ENCODE measurements at regions not wholly inside any gene's neighbourhood (a gene's known extent, or its start where the extent isn't known, plus 50 kb on each side); places are given as distances from the start of the nearest gene placed in this dataset.
"Not testable (repeated sequence)": the region's sequence is repeated elsewhere in the genome, so short reads cannot be mapped to it uniquely, and the experiment has no call there.

GRCh38 chr9:84070590-84070989 is 90.0 kb downstream of the RMI1 start:
- WGBS (ENCODE audit: low lambda C conversion rate, missing lambda C conversion rate) = 87% methylated on average over 8 of the region's 8 CpGs
- Histone ChIP-seq H3K27ac (no peak overlapping the region), H2AFZ (no peak overlapping the region), H3K9me2 (replicated peaks; ENCODE audit: insufficient read depth) (no peaks in the 10 kb centered on the region), H3K4me3 (no peak overlapping the region), H3K79me2 (no peaks in the 10 kb centered on the region), H3K4me2 (no peak overlapping the region), H4K20me1 (ENCODE audit: insufficient read depth, poor library complexity, severe bottlenecking) (no peaks in the 10 kb centered on the region), H3K27me3 (no peaks in the 10 kb centered on the region), H3K9me3 (ENCODE audit: low read depth) (no peaks in the 10 kb centered on the region), H3K4me1 (ENCODE audit: insufficient read depth) (no peaks in the 10 kb centered on the region), H3K36me3 (replicated peaks; ENCODE audit: insufficient read depth, low read depth) (no peaks in the 10 kb centered on the region)
- no peak for TF ChIP-seq EZH2 (IDR thresholded peaks at IDR 0.05; ENCODE audit: borderline replicate concordance)
- TF ChIP-seq EZH2phosphoT487 (IDR thresholded peaks at IDR 0.05; ENCODE audit: low read depth, severe bottlenecking, unreplicated experiment) = no peak
- no peak for TF ChIP-seq CTCF (IDR thresholded peaks at IDR 0.05; ENCODE audit: poor library complexity)
- DNase-seq (ENCODE audit: low spot score) = no peak

- H3K27ac ChIP-seq = no peak overlapping the region
- no peak for TF ChIP-seq CTCF (IDR thresholded peaks at IDR 0.05; ENCODE audit: poor library complexity)
- TF ChIP-seq EZH2phosphoT487 (IDR thresholded peaks at IDR 0.05; ENCODE audit: low read depth, severe bottlenecking, unreplicated experiment) = no peak
- no peak for TF ChIP-seq EZH2 (IDR thresholded peaks at IDR 0.05; ENCODE audit: borderline replicate concordance)
- 85% methylated on average over 3 of the region's 3 CpGs for WGBS (ENCODE audit: low lambda C conversion rate, missing lambda C conversion rate)
- H3K4me3 ChIP-seq = no peak overlapping the region
- H3K9me2 ChIP-seq (replicated peaks; ENCODE audit: insufficient read depth) = no peaks in the 10 kb centered on the region
- no peaks in the 10 kb centered on the region for H3K36me3 ChIP-seq (replicated peaks; ENCODE audit: insufficient read depth, low read depth)
- H3K9me3 ChIP-seq (ENCODE audit: low read depth) = no peaks in the 10 kb centered on the region
- H3K79me2 ChIP-seq = no peaks in the 10 kb centered on the region
- no peaks in the 10 kb centered on the region for H3K4me1 ChIP-seq (ENCODE audit: insufficient read depth)
- no peaks in the 10 kb centered on the region for H4K20me1 ChIP-seq (ENCODE audit: insufficient read depth, poor library complexity, severe bottlenecking)
- H3K4me2 ChIP-seq = no peak overlapping the region
- H2AFZ ChIP-seq = no peak overlapping the region
- DNase-seq (ENCODE audit: low spot score) = no peak
- no peaks in the 10 kb centered on the region for H3K27me3 ChIP-seq
Measured at GRCh38 chr9:84072621-84073180, 92.1 kb downstream of the RMI1 start.

GRCh38 chr9:84075004-84075403 is 94.4 kb downstream of the RMI1 start:
- Histone ChIP-seq H3K27me3 (no peaks in the 10 kb centered on the region), H3K9me3 (ENCODE audit: low read depth) (no peaks in the 10 kb centered on the region), H3K79me2 (no peaks in the 10 kb centered on the region), H3K4me1 (ENCODE audit: insufficient read depth) (no peaks in the 10 kb centered on the region), H3K9me2 (replicated peaks; ENCODE audit: insufficient read depth) (no peaks in the 10 kb centered on the region), H2AFZ (no peak overlapping the region), H3K4me3 (no peak overlapping the region), H3K4me2 (no peak overlapping the region), H3K27ac (no peak overlapping the region), H3K36me3 (replicated peaks; ENCODE audit: insufficient read depth, low read depth) (no peaks in the 10 kb centered on the region), H4K20me1 (ENCODE audit: insufficient read depth, poor library complexity, severe bottlenecking) (no peaks in the 10 kb centered on the region)
- no peak for DNase-seq (ENCODE audit: low spot score)
- TF ChIP-seq EZH2 (IDR thresholded peaks at IDR 0.05; ENCODE audit: borderline replicate concordance) (no peak), CTCF (IDR thresholded peaks at IDR 0.05; ENCODE audit: poor library complexity) (no peak), EZH2phosphoT487 (IDR thresholded peaks at IDR 0.05; ENCODE audit: low read depth, severe bottlenecking, unreplicated experiment) (no peak)

- TF ChIP-seq EZH2 (IDR thresholded peaks at IDR 0.05; ENCODE audit: borderline replicate concordance) = no peak
- TF ChIP-seq CTCF (IDR thresholded peaks at IDR 0.05; ENCODE audit: poor library complexity) = no peak
- no peak for TF ChIP-seq EZH2phosphoT487 (IDR thresholded peaks at IDR 0.05; ENCODE audit: low read depth, severe bottlenecking, unreplicated experiment)
- Histone ChIP-seq H4K20me1 (ENCODE audit: insufficient read depth, poor library complexity, severe bottlenecking) (no peaks in the 10 kb centered on the region), H2AFZ (no peak overlapping the region), H3K9me3 (ENCODE audit: low read depth) (no peaks in the 10 kb centered on the region), H3K27me3 (no peaks in the 10 kb centered on the region), H3K9me2 (replicated peaks; ENCODE audit: insufficient read depth) (no peaks in the 10 kb centered on the region), H3K36me3 (replicated peaks; ENCODE audit: insufficient read depth, low read depth) (no peaks in the 10 kb centered on the region), H3K79me2 (no peaks in the 10 kb centered on the region), H3K27ac (no peak overlapping the region), H3K4me3 (no peak overlapping the region), H3K4me1 (ENCODE audit: insufficient read depth) (no peaks in the 10 kb centered on the region), H3K4me2 (no peak overlapping the region)
- WGBS (ENCODE audit: low lambda C conversion rate, missing lambda C conversion rate) = 90% methylated on average over 1 of the region's 1 CpG
- no peak for DNase-seq (ENCODE audit: low spot score)
Measured at GRCh38 chr9:84076384-84076783, 95.8 kb downstream of the RMI1 start.

GRCh38 chr9:84077816-84078215 is 97.2 kb downstream of the RMI1 start:
- not testable (repeated sequence) for H3K9me3 ChIP-seq (ENCODE audit: low read depth); H4K20me1 ChIP-seq (ENCODE audit: insufficient read depth, poor library complexity, severe bottlenecking); H3K79me2 ChIP-seq; DNase-seq (ENCODE audit: low spot score); H2AFZ ChIP-seq; H3K27ac ChIP-seq; H3K36me3 ChIP-seq (replicated peaks; ENCODE audit: insufficient read depth, low read depth); H3K4me3 ChIP-seq; H3K4me2 ChIP-seq; H3K9me2 ChIP-seq (replicated peaks; ENCODE audit: insufficient read depth); H3K27me3 ChIP-seq; H3K4me1 ChIP-seq (ENCODE audit: insufficient read depth)
- WGBS (ENCODE audit: low lambda C conversion rate, missing lambda C conversion rate) = 58% methylated on average over 1 of the region's 1 CpG

All from hepatocyte (in vitro differentiated cells).